ENCODE measurements at regions not wholly inside any gene's neighbourhood (a gene's known extent, or its start where the extent isn't known, plus 50 kb on each side); places are given as distances from the start of the nearest gene placed in this dataset.
A peak's percentile ranks its signal among the peaks of the same experiment; 100 is the strongest.

DNA sequence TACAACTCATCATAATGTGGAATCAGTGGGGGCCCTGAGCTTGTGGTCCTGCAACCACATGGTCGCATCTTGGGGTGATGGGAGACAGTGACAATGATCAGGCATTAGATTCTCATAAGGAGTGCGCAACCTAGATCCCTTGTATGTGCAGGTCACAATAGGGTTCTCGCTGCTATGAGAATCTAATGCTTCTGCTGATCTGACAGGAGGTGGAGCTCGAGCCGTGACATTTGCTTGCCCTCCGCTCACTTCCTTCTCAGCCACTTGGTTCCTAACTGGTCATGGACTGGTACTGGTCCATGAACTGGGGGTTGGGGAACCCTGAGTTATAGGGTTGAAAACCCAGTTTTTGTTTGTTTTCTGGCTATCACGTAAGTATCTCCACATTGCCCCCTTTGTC is 1290.9 kb upstream of the ATXN8OS start:
- Histone ChIP-seq H3F3A (ENCODE audit: insufficient read depth, low read length) (no peaks in the 10 kb centered on the region), H3K27me3 (replicated peaks; ENCODE audit: insufficient read depth, low read length) (no peaks in the 10 kb centered on the region), H3K4me3 (ENCODE audit: low read length) (no peak overlapping the region), H3K79me2 (ENCODE audit: low read length) (no peaks in the 10 kb centered on the region), H4K20me1 (ENCODE audit: insufficient read depth, low read length) (no peaks in the 10 kb centered on the region), H3K36me3 (replicated peaks; ENCODE audit: insufficient read depth, low read length) (no peaks in the 10 kb centered on the region), H2AFZ (ENCODE audit: low read length) (no peak overlapping the region), H3K27ac (ENCODE audit: low read length) (no peak overlapping the region), H3K9me2 (replicated peaks; ENCODE audit: insufficient read depth, low read length) (no peaks in the 10 kb centered on the region), H3K9me3 (replicated peaks; ENCODE audit: insufficient read depth, low read length) (no peaks in the 10 kb centered on the region), H3K4me2 (ENCODE audit: low read depth, low read length) (no peak overlapping the region), H3K9ac (ENCODE audit: low read length) (no peak overlapping the region), H3K4me1 (ENCODE audit: low read length) (no peaks in the 10 kb centered on the region)
- TF ChIP-seq EZH2 (optimal IDR thresholded peaks at IDR 0.05; ENCODE audit: low read depth, low read length) (no peak), EZH2phosphoT487 (IDR thresholded peaks at IDR 0.05; ENCODE audit: low read length) (no peak)
- TF ChIP-seq, protein P1, sequence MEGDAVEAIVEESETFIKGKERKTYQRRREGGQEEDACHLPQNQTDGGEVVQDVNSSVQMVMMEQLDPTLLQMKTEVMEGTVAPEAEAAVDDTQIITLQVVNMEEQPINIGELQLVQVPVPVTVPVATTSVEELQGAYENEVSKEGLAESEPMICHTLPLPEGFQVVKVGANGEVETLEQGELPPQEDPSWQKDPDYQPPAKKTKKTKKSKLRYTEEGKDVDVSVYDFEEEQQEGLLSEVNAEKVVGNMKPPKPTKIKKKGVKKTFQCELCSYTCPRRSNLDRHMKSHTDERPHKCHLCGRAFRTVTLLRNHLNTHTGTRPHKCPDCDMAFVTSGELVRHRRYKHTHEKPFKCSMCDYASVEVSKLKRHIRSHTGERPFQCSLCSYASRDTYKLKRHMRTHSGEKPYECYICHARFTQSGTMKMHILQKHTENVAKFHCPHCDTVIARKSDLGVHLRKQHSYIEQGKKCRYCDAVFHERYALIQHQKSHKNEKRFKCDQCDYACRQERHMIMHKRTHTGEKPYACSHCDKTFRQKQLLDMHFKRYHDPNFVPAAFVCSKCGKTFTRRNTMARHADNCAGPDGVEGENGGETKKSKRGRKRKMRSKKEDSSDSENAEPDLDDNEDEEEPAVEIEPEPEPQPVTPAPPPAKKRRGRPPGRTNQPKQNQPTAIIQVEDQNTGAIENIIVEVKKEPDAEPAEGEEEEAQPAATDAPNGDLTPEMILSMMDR (IDR thresholded peaks at IDR 0.05; ENCODE audit: low read length), result no peak
- DNase-seq, result no peak

GRCh38 chr13:68813180-68813796 is 1294.3 kb upstream of the ATXN8OS start:
- H3K4me2 ChIP-seq (ENCODE audit: low read depth, low read length), result no peak overlapping the region
- H3K79me2 ChIP-seq (ENCODE audit: low read length), result no peaks in the 10 kb centered on the region
- no peaks in the 10 kb centered on the region for H3K4me1 ChIP-seq (ENCODE audit: low read length)
- TF ChIP-seq EZH2phosphoT487 (IDR thresholded peaks at IDR 0.05; ENCODE audit: low read length) (no peak), EZH2 (optimal IDR thresholded peaks at IDR 0.05; ENCODE audit: low read depth, low read length) (no peak)
- TF ChIP-seq, protein P1 (IDR thresholded peaks at IDR 0.05; ENCODE audit: low read length), result no peak
- no peaks in the 10 kb centered on the region for H3F3A ChIP-seq (ENCODE audit: insufficient read depth, low read length)
- no peaks in the 10 kb centered on the region for H3K36me3 ChIP-seq (replicated peaks; ENCODE audit: insufficient read depth, low read length)
- H3K9me2 ChIP-seq (replicated peaks; ENCODE audit: insufficient read depth, low read length), result no peaks in the 10 kb centered on the region
- no peak overlapping the region for H2AFZ ChIP-seq (ENCODE audit: low read length)
- no peak overlapping the region for H3K9ac ChIP-seq (ENCODE audit: low read length)
- no peak overlapping the region for H3K27ac ChIP-seq (ENCODE audit: low read length)
- H3K27me3 ChIP-seq (replicated peaks; ENCODE audit: insufficient read depth, low read length), result no peaks in the 10 kb centered on the region
- H3K4me3 ChIP-seq (ENCODE audit: low read length), result no peak overlapping the region
- DNase-seq, result no peak
- no peaks in the 10 kb centered on the region for H4K20me1 ChIP-seq (ENCODE audit: insufficient read depth, low read length)
- no peaks in the 10 kb centered on the region for H3K9me3 ChIP-seq (replicated peaks; ENCODE audit: insufficient read depth, low read length)

DNA sequence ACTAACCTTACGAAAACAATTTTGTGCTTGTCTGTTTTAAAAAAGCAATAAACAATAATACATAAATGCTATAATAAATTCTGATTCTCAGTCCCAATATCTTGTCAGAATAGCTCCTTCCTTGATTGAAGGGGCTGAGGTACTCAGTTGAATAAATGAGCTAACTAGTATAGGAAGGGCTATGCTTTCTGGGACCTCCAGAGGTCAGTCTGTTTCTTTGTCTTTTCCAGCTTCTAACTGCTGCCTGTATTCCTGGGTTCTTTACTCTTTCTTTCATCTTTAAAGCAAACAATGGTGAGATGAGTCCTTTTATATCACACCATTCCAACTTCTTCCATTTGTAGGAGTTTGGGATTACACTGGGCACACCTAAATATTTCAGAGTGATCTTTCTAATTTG is 1297.0 kb upstream of the ATXN8OS start:
- TF ChIP-seq, protein P1 (IDR thresholded peaks at IDR 0.05; ENCODE audit: low read length), result peak; percentile 6; the same call in 1 of the 2 replicates
- TF ChIP-seq EZH2 (optimal IDR thresholded peaks at IDR 0.05; ENCODE audit: low read depth, low read length) (no peak), EZH2phosphoT487 (IDR thresholded peaks at IDR 0.05; ENCODE audit: low read length) (no peak)
- Histone ChIP-seq H2AFZ (ENCODE audit: low read length) (no peak overlapping the region), H3F3A (ENCODE audit: insufficient read depth, low read length) (no peaks in the 10 kb centered on the region), H3K9ac (ENCODE audit: low read length) (no peak overlapping the region), H3K9me3 (replicated peaks; ENCODE audit: insufficient read depth, low read length) (no peaks in the 10 kb centered on the region), H3K27me3 (replicated peaks; ENCODE audit: insufficient read depth, low read length) (no peaks in the 10 kb centered on the region), H3K9me2 (replicated peaks; ENCODE audit: insufficient read depth, low read length) (no peaks in the 10 kb centered on the region), H3K79me2 (ENCODE audit: low read length) (no peaks in the 10 kb centered on the region), H4K20me1 (ENCODE audit: insufficient read depth, low read length) (no peaks in the 10 kb centered on the region), H3K4me3 (ENCODE audit: low read length) (no peak overlapping the region), H3K4me2 (ENCODE audit: low read depth, low read length) (no peak overlapping the region), H3K36me3 (replicated peaks; ENCODE audit: insufficient read depth, low read length) (no peaks in the 10 kb centered on the region), H3K27ac (ENCODE audit: low read length) (no peak overlapping the region), H3K4me1 (ENCODE audit: low read length) (no peaks in the 10 kb centered on the region)
- peak; percentile 15 for DNase-seq
